SK-N-SH (cell line): ENCODE measurements at regions not wholly inside any gene's neighbourhood (a gene's known extent, or its start where the extent isn't known, plus 50 kb on each side); places are given as distances from the start of the nearest gene placed in this dataset.
A peak's percentile ranks its signal among the peaks of the same experiment; 100 is the strongest.

Experiments
- CTCF ChIP-seq: fragments of 200-600 bp; sonication (generic); IDR thresholded peaks from 2 replicates; pipeline ENCODE4 v1.6.1; 2017; ENCODE audit warnings: antibody characterized with exemption, mild to moderate bottlenecking, moderate library complexity
- EP300 ChIP-seq, 2 experiments: IDR thresholded peaks; 2 replicates each; pipeline versions ENCODE4 v1.4.0 to v1.6.1; 2012; ENCODE audit warnings: borderline replicate concordance in 1 of 2, low read depth in 1 of 2, low read length in 1 of 2
- MAX ChIP-seq: IDR thresholded peaks from 2 replicates; pipeline ENCODE4 v1.4.0; 2012; ENCODE audit warnings: low read depth
- NRF1 ChIP-seq: IDR thresholded peaks from 2 replicates; pipeline ENCODE4 v1.6.1; 2012; ENCODE audit warnings: low read depth, mild to moderate bottlenecking, low read length
- PBX3 ChIP-seq: IDR thresholded peaks from 2 replicates; pipeline ENCODE4; 2012

- TF ChIP-seq CTCF (no peak), PBX3 (no peak), EP300 (IDR thresholded peaks at IDR 0.05; ENCODE audit: borderline replicate concordance in 1 of 2, low read depth in 1 of 2, low read length in 1 of 2) (peak; percentile 12 to 47; a peak in 2 of 4 replicates), MAX (peak; percentile 33; the same call in 1 of the 2 replicates), NRF1 (no peak)
These were observed 53.2 kb upstream of the LYST start for GRCh38 chr1:235919833-235920441.
